PFSK-1 (cell line): ENCODE measurements at regions not wholly inside any gene's neighbourhood (a gene's known extent, or its start where the extent isn't known, plus 50 kb on each side); places are given as distances from the start of the nearest gene placed in this dataset.

Experiments used
- FOXP2 ChIP-seq: optimal IDR thresholded peaks from 2 replicates; pipeline ENCODE3; 2011; ENCODE audit warnings: borderline replicate concordance, control low read depth, inconsistent platforms; ENCODE audit not compliant: insufficient read depth; ENCODE audit errors: extremely low read length, extremely low read depth
- POLR2AphosphoS5 ChIP-seq: IDR thresholded peaks from 2 replicates; pipeline ENCODE4 v1.6.1; 2012; ENCODE audit warnings: low read depth, mild to moderate bottlenecking, control low read depth, low read length, moderate library complexity
- REST ChIP-seq, 2 experiments: IDR thresholded peaks; 2 replicates each; pipeline versions ENCODE4 v1.6.1 to v1.8.0; 2011 to 2012; ENCODE audit warnings: low read depth in 2 of 2, low read length in 2 of 2, control low read depth in 1 of 2, inconsistent platforms in 1 of 2, mild to moderate bottlenecking in 1 of 2, moderate library complexity in 1 of 2; ENCODE audit not compliant: insufficient read depth in 1 of 2
- SIN3A ChIP-seq: IDR thresholded peaks from 2 replicates; pipeline ENCODE4 v1.6.1; 2012; ENCODE audit warnings: mild to moderate bottlenecking, low read length, moderate library complexity, borderline replicate concordance; ENCODE audit not compliant: insufficient read depth
- TAF1 ChIP-seq: IDR thresholded peaks from 2 replicates; pipeline ENCODE4 v1.6.1; 2012; ENCODE audit warnings: low read length, control low read depth, borderline replicate concordance; ENCODE audit not compliant: insufficient read depth

GRCh38 chr4:33998291-33998690 is 2246.0 kb downstream of the ARAP2 start:
- TF ChIP-seq TAF1 (no peak), SIN3A (no peak), REST (IDR thresholded peaks at IDR 0.05; ENCODE audit: insufficient read depth in 1 of 2, low read depth in 2 of 2, low read length in 2 of 2) (no peak), FOXP2 (no peak), POLR2AphosphoS5 (no peak)

GRCh38 chr4:34000356-34000755 is 2244.0 kb downstream of the ARAP2 start:
- TF ChIP-seq SIN3A (no peak), POLR2AphosphoS5 (no peak), REST (IDR thresholded peaks at IDR 0.05; ENCODE audit: insufficient read depth in 1 of 2, low read depth in 2 of 2, low read length in 2 of 2) (no peak), FOXP2 (no peak), TAF1 (no peak)

DNA sequence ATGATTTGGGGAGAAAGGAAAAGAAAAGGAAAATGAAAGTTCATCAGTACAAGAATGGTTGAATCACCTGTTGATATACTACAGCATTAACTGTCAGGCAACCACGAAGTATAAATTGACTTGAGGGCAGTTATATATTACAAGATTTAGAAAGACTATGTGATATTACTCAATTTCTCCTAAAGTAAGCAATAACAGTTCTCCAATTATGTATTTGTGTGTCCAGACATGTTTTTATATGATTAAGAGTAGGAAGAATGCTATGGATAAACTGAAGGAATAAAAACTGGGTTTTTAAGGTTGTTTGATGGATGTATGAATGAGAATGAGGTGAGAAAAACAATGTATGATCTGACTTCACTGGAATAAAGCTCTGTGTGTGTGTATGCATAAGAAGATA is 2234.4 kb downstream of the ARAP2 start:
- TF ChIP-seq SIN3A (no peak), POLR2AphosphoS5 (no peak), FOXP2 (no peak), TAF1 (no peak), REST (IDR thresholded peaks at IDR 0.05; ENCODE audit: insufficient read depth in 1 of 2, low read depth in 2 of 2, low read length in 2 of 2) (no peak)

DNA sequence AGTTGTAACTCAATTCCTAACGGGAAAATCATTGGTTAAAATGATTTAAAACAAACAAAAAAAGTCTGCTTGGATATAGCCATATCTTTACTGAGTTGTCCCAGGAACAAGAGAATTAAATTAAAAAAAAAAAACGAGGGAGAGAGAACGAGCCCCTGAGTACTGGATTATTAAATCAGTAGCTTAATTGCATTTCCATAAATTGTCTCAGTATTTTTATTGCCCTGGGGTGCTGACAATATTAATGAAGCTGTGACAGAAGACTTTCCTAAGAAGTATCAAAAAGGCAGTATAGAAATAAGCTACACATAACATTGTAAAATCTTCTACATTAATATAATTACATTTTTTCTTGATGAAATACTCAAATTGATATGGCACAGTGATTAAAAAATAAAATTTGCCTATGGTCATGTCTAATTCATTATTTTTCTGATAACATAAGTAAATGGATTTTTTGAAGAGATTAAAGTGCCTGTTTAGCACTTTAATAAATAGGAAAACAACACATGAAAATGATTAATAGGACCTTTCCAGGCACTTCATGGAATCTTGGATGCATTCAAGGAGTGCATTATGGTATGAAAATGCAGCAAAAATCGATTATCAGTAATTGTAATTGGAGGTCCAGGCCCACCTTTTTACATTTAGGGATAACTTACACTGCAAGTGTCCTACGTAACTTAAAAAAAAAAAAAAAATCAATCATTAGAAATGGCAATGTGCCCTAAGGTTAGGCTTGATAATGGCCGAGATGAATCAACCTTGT is 2233.4 kb downstream of the ARAP2 start:
- no peak for TF ChIP-seq FOXP2
- TF ChIP-seq SIN3A = no peak
- no peak for TF ChIP-seq REST (IDR thresholded peaks at IDR 0.05; ENCODE audit: insufficient read depth in 1 of 2, low read depth in 2 of 2, low read length in 2 of 2)
- no peak for TF ChIP-seq POLR2AphosphoS5
- no peak for TF ChIP-seq TAF1

DNA sequence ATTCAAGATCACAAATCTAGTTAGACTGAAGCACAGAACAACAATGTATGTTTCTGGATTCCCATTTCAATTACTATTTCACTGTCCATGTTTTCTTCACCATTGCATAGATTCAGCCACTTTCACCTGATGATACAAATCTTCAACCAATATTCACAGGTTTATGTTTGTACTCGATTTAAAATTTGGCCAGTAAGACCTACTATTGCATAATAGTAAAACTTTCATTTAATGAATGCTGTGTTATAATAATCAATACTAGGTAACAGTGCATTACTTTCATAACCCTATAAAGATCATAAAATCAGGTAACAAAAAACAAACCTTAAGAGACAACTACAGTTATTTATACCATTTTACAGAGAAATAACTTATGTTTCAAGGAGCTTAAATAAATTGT is 2209.1 kb downstream of the ARAP2 start:
- TF ChIP-seq POLR2AphosphoS5 (no peak), SIN3A (no peak), TAF1 (no peak), REST (IDR thresholded peaks at IDR 0.05; ENCODE audit: insufficient read depth in 1 of 2, low read depth in 2 of 2, low read length in 2 of 2) (no peak), FOXP2 (no peak)
